Naive thymus-derived CD4-positive, alpha-beta T cell (primary cell): ENCODE measurements at regions not wholly inside any gene's neighbourhood (a gene's known extent, or its start where the extent isn't known, plus 50 kb on each side); places are given as distances from the start of the nearest gene placed in this dataset.

Source experiments
- ATAC-seq: fragments of 150-1000 bp; cut with Tn5 transposase; 2 replicates; pipeline ENCODE4 v1.10.0; 2021; ENCODE audit warnings: mild to moderate bottlenecking, moderate library complexity
- CTCF ChIA-PET: fragments of 350-600 bp; sonication (Branson Sonifier 250); formaldehyde crosslinking; loops from one replicate; lab custom pipeline; 2021; ENCODE audit warnings: antibody characterized with exemption; lab: Charles Lee
- POLR2A ChIA-PET: fragments of 350-600 bp; sonication (Branson Sonifier 250); formaldehyde crosslinking; loops from one replicate; lab custom pipeline; 2021; ENCODE audit warnings: antibody characterized with exemption, inconsistent platforms; lab: Charles Lee
- DNase-seq, 9 donors: peaks; one replicate each; pipeline versions ENCODE4 v3.0.0 to v3.0.0-alpha.2; 2020 to 2022; ENCODE audit warnings: mixed read lengths in 1 of 9
- H3K27ac ChIP-seq: one replicate; pipeline ENCODE4 v1.7.0; 2013; ENCODE audit warnings: mild to moderate bottlenecking, low read depth, low read length, moderate library complexity
- H3K27me3 ChIP-seq, 2 donors: one replicate each; pipeline ENCODE4 v1.7.0; 2013; ENCODE audit warnings: low read length in 2 of 2, mild to moderate bottlenecking in 2 of 2, moderate library complexity in 2 of 2; ENCODE audit not compliant: control insufficient read depth in 2 of 2, insufficient read depth in 2 of 2
- H3K36me3 ChIP-seq, 3 experiments: 1 replicate in 2 of 3; 2 replicates in 1 of 3; pipeline ENCODE4 v1.7.0; 2013; ENCODE audit warnings: low read length in 3 of 3, mild to moderate bottlenecking in 3 of 3, moderate library complexity in 1 of 3; ENCODE audit not compliant: insufficient read depth in 3 of 3, control insufficient read depth in 2 of 3
- H3K4me1 ChIP-seq, 2 donors: one replicate each; pipeline ENCODE4 v1.7.0; 2013; ENCODE audit warnings: low read length in 2 of 2, mild to moderate bottlenecking in 2 of 2, moderate library complexity in 1 of 2; ENCODE audit not compliant: control insufficient read depth in 2 of 2, insufficient read depth in 2 of 2
- H3K4me3 ChIP-seq: 2 replicates; pipeline ENCODE4 v1.7.0; 2013; ENCODE audit warnings: mild to moderate bottlenecking, low read length
- H3K9me3 ChIP-seq, 3 experiments: 1 replicate in 2 of 3; 2 replicates in 1 of 3; pipeline ENCODE4 v1.7.0; 2013; ENCODE audit warnings: low read length in 3 of 3; ENCODE audit not compliant: control insufficient read depth in 2 of 3
- H3K27ac Mint-ChIP-seq, 9 donors: one replicate each; pipeline ENCODE4 v1.8.0; 2020 to 2022; ENCODE audit warnings: mixed read lengths in 9 of 9, mild to moderate bottlenecking in 8 of 9, moderate library complexity in 5 of 9, inconsistent platforms in 2 of 9
- H3K27me3 Mint-ChIP-seq, 5 donors: one replicate each; pipeline ENCODE4 v1.8.0; 2021 to 2022; ENCODE audit warnings: mixed read lengths in 5 of 5, mild to moderate bottlenecking in 1 of 5
- H3K36me3 Mint-ChIP-seq, 5 donors: one replicate each; pipeline ENCODE4 v1.8.0; 2020 to 2022; ENCODE audit warnings: mixed read lengths in 5 of 5, mild to moderate bottlenecking in 3 of 5, inconsistent platforms in 1 of 5
- H3K4me1 Mint-ChIP-seq, 7 donors: one replicate each; pipeline ENCODE4 v1.8.0; 2020 to 2022; ENCODE audit warnings: mixed read lengths in 7 of 7, mild to moderate bottlenecking in 3 of 7, inconsistent platforms in 1 of 7
- H3K4me3 Mint-ChIP-seq, 10 donors: one replicate each; pipeline ENCODE4 v1.8.0; 2020 to 2022; ENCODE audit warnings: mild to moderate bottlenecking in 10 of 10, mixed read lengths in 10 of 10, moderate library complexity in 6 of 10, inconsistent platforms in 2 of 10
- H3K9me3 Mint-ChIP-seq, 11 donors: one replicate each; pipeline ENCODE4 v1.8.0; 2020 to 2022; ENCODE audit warnings: mixed read lengths in 11 of 11, mild to moderate bottlenecking in 4 of 11, inconsistent platforms in 1 of 11, moderate library complexity in 1 of 11
- intact Hi-C, 2 donors: fragments of 100-400 bp; cut with micrococcal nuclease; formaldehyde crosslinking; loops; one replicate each; pipeline ENCODE4 v1.15.1; 2023

DNA sequence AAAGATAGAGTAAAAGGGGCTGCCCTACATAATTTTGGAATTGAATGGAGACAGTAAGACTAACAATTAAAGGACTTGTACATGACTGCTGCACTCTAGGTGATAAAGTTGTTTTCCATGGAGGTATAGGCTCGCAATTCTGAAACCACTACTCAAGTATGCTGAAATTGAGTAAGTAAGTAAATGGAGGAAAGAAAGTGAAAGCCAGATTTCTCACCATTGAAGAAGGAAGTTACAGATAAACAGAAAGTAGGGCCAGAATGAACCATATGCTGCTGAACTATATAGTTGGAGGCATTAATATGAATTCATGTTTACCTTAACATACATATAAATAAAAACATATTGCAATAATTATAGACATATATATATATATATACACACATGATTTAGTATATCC lies 225.7 kb upstream of the ST6GAL2 start:
- Mint-ChIP-seq H3K9me3 (peaks cover 0 to 11% (median 2%) of the 10 kb centered on the region in 11 donors), H3K4me1 (no peaks in the 10 kb centered on the region), H3K36me3 (no peaks in the 10 kb centered on the region), H3K4me3 (no peak overlapping the region), H3K27ac (no peak overlapping the region), H3K27me3 (no peaks in the 10 kb centered on the region)
- CTCF ChIA-PET = no interaction called here
- no peak for ATAC-seq
- Histone ChIP-seq H3K4me3 (no peak overlapping the region), H3K9me3 (peaks cover 0 to 4% (median 0%) of the 10 kb centered on the region in 3 experiments), H3K36me3 (no peaks in the 10 kb centered on the region), H3K4me1 (no peaks in the 10 kb centered on the region), H3K27ac (no peak overlapping the region), H3K27me3 (peaks cover 0 to 4% of the 10 kb centered on the region in 2 donors)
- POLR2A ChIA-PET = no interaction called here
- intact Hi-C loops = no loop called here
- DNase-seq = no peak

DNA sequence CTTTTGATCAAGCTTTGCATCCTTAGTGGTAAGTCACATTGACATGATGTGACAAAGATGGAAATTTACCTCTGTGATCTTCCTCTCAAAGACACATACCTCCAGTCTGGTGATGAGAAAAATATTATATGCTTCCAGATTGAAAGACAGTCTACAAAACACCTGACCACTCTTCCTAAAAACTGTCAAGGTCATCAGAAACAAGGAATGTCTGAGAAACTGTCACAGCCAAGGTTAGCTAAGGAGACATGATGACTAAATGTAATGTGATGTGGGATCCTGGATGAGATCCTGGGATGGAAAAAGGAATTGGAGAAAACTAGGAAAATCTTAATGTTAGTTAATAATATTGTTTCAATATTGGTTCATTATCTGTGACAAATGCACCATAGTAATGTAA lies 226.6 kb upstream of the ST6GAL2 start:
- POLR2A ChIA-PET = no interaction called here
- no peaks in the 10 kb centered on the region for H3K4me1 Mint-ChIP-seq

DNA sequence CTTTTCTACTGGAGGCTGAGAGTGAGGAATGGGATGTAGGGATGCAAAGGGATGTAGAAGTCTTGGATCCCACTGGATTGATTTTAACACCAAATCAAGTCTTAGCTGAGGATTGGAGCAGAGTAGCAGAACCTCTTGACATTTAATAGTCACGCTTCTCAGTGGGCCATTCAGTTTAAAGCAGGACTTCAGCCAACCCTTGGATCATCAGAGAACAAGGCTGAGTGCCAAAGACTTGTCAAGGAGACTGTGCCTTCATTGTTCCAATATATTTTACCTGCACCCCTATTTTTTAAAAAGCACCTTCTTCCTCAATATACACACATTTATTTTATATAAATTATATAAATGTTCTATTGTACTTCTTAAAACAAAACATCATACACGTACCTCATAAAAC lies 242.4 kb upstream of the ST6GAL2 start:
- Mint-ChIP-seq H3K4me1 (no peaks in the 10 kb centered on the region), H3K27ac (no peak overlapping the region), H3K36me3 (no peaks in the 10 kb centered on the region), H3K9me3 (peaks cover 0 to 8% (median 0%) of the 10 kb centered on the region in 11 donors), H3K4me3 (no peak overlapping the region), H3K27me3 (peaks cover 0 to 5% (median 0%) of the 10 kb centered on the region in 5 donors)
- Histone ChIP-seq H3K9me3 (no peaks in the 10 kb centered on the region), H3K4me3 (no peak overlapping the region), H3K36me3 (no peaks in the 10 kb centered on the region), H3K27me3 (no peaks in the 10 kb centered on the region), H3K4me1 (no peaks in the 10 kb centered on the region), H3K27ac (no peak overlapping the region)
- no peak for DNase-seq
- ChIA-PET CTCF (no interaction called here), POLR2A (no interaction called here)
- ATAC-seq = no peak
- intact Hi-C loops = no loop called here

More for the DNA sequence above, 226.6 kb upstream of the ST6GAL2 start:
- Mint-ChIP-seq H3K36me3 (no peaks in the 10 kb centered on the region), H3K9me3 (peaks cover 0 to 11% (median 2%) of the 10 kb centered on the region in 11 donors), H3K4me3 (no peak overlapping the region), H3K27me3 (no peaks in the 10 kb centered on the region), H3K27ac (no peak overlapping the region)
- CTCF ChIA-PET = no interaction called here
- no peak for ATAC-seq
- no peak overlapping the region for H3K4me3 ChIP-seq
- H3K4me1 ChIP-seq = no peaks in the 10 kb centered on the region
- peaks cover 0 to 4% of the 10 kb centered on the region in 2 donors for H3K27me3 ChIP-seq
- intact Hi-C loops = no loop called here
- H3K36me3 ChIP-seq = no peaks in the 10 kb centered on the region
- peaks cover 0 to 4% (median 0%) of the 10 kb centered on the region in 3 experiments for H3K9me3 ChIP-seq
- no peak for DNase-seq
- no peak overlapping the region for H3K27ac ChIP-seq

DNA sequence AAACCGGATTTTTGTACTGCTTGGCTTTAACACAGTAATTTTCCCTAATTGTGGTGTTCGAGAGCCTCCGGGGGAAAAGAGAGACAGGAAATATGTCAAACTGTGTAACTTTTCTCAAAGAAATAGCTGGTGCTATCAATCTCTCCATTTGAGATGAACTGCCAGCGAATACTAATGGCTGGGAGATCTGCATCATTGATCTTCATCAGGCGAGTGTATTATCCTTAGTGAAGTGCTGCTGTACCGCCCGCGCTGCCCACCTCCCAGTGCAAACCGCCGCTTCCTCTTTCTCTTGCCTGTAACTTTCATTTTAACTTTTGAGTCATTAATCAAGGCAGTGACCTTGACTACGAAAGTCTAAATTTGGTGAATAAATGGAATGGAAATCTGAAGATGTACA lies 246.1 kb upstream of the ST6GAL2 start:
- intact Hi-C loops = no loop called here
- peaks cover 0 to 5% (median 0%) of the 10 kb centered on the region in 5 donors for H3K27me3 Mint-ChIP-seq
- peaks cover 0 to 2% (median 0%) of the 10 kb centered on the region in 11 donors for H3K9me3 Mint-ChIP-seq
- DNase-seq = no peak
- no peak overlapping the region for H3K27ac ChIP-seq
- H3K27me3 ChIP-seq = no peaks in the 10 kb centered on the region
- no peaks in the 10 kb centered on the region for H3K4me1 ChIP-seq
- H3K9me3 ChIP-seq = no peaks in the 10 kb centered on the region
- H3K4me3 ChIP-seq = no peak overlapping the region
- no peak overlapping the region for H3K27ac Mint-ChIP-seq
- POLR2A ChIA-PET = no interaction called here
- no peaks in the 10 kb centered on the region for H3K36me3 ChIP-seq
- ATAC-seq = no peak
- H3K4me1 Mint-ChIP-seq = no peaks in the 10 kb centered on the region
- no peaks in the 10 kb centered on the region for H3K36me3 Mint-ChIP-seq
- CTCF ChIA-PET = no interaction called here
- no peak overlapping the region for H3K4me3 Mint-ChIP-seq

DNA sequence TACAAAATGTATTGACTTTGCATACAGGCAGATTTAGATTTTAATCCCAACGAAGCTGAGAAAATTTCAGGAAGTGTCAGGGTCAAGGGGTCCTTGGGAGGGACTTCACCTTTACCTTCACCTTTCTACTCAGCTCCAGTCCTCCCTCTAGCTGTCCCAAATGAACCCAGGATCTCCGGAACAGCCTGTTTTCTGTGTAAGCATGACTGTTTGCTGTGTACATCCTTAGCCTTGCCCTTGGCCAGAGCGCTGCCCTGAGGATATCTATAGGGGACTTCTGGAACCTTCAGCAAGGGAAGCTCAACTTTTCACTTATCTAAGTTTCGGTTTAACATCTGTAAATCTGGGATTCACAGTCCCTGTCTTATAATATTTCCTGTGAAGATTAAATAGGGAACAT lies 246.8 kb upstream of the ST6GAL2 start:
- peaks cover 0 to under 1% (median 0%) of the 10 kb centered on the region in 5 donors for H3K27me3 Mint-ChIP-seq

DNA sequence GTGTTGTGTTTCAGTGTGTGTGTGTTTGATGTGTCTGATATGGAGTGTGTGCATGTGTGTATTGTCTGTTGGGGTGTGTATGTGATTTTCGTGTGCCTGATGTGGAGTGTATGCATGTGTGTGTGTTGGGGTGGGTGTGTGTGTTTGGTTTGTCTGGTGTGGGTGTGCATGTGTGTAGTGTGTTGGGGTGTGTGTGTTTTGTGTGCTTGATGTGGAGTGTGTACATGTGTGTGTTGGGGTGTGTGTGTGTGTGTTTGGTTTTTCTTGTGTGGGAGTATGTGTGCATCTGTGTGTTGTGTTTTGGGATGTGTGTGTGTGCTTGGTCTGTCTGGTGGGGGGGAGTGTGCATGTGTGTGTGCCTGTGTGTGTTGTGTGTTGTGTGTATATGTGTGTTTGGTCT lies 247.4 kb upstream of the ST6GAL2 start:
- CTCF ChIA-PET = no interaction called here
- Mint-ChIP-seq H3K4me3 (no peak overlapping the region), H3K36me3 (no peaks in the 10 kb centered on the region), H3K9me3 (peaks cover 0 to 3% (median 0%) of the 10 kb centered on the region in 11 donors), H3K27ac (no peak overlapping the region), H3K4me1 (no peaks in the 10 kb centered on the region), H3K27me3 (no peaks in the 10 kb centered on the region)
- Histone ChIP-seq H3K9me3 (no peaks in the 10 kb centered on the region), H3K27me3 (no peaks in the 10 kb centered on the region), H3K36me3 (no peaks in the 10 kb centered on the region), H3K27ac (no peak overlapping the region), H3K4me3 (no peak overlapping the region), H3K4me1 (no peaks in the 10 kb centered on the region)
- POLR2A ChIA-PET = no interaction called here
- no peak for DNase-seq
- ATAC-seq = no peak
- intact Hi-C loops = no loop called here

More for the DNA sequence above, 246.8 kb upstream of the ST6GAL2 start:
- DNase-seq = no peak
- H3K4me1 ChIP-seq = no peaks in the 10 kb centered on the region
- no peak overlapping the region for H3K27ac Mint-ChIP-seq
- ATAC-seq = no peak
- no peak overlapping the region for H3K4me3 ChIP-seq
- H3K9me3 ChIP-seq = no peaks in the 10 kb centered on the region
- H3K4me1 Mint-ChIP-seq = no peaks in the 10 kb centered on the region
- no peaks in the 10 kb centered on the region for H3K36me3 ChIP-seq
- H3K9me3 Mint-ChIP-seq = peaks cover 0 to 2% (median 0%) of the 10 kb centered on the region in 11 donors
- CTCF ChIA-PET = no interaction called here
- H3K27me3 ChIP-seq = no peaks in the 10 kb centered on the region
- no peak overlapping the region for H3K4me3 Mint-ChIP-seq
- no peaks in the 10 kb centered on the region for H3K36me3 Mint-ChIP-seq
- H3K27ac ChIP-seq = no peak overlapping the region
- POLR2A ChIA-PET = no interaction called here
- intact Hi-C loops = no loop called here

DNA sequence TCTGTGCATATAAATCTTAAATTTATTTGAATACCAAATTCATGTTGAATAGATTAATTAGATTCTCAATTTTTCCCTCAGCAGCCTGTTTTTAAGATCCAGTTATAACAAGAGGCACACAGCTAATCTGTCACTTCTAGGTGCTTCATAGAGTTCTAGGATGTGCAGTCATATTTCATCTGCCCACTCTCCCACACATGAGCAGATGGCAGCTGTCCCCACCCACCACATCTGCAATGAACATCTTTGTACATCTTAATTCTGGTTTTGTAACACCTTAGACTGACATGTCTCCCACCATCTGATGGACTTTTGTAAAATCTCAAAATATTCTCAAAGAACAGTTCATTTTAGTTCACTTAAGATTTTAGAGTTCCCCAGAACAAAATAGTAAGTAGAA lies 250.8 kb upstream of the ST6GAL2 start:
- no peak overlapping the region for H3K4me3 ChIP-seq
- no peaks in the 10 kb centered on the region for H3K27me3 Mint-ChIP-seq
- no peak overlapping the region for H3K4me3 Mint-ChIP-seq
- no peaks in the 10 kb centered on the region for H3K27me3 ChIP-seq
- intact Hi-C loops = no loop called here
- no peak for DNase-seq
- no peaks in the 10 kb centered on the region for H3K9me3 ChIP-seq
- ChIA-PET CTCF (no interaction called here), POLR2A (no interaction called here)
- no peak for ATAC-seq
- peaks cover 0 to 4% (median 2%) of the 10 kb centered on the region in 11 donors for H3K9me3 Mint-ChIP-seq
- H3K36me3 Mint-ChIP-seq = no peaks in the 10 kb centered on the region
- H3K27ac Mint-ChIP-seq = no peak overlapping the region
- no peaks in the 10 kb centered on the region for H3K36me3 ChIP-seq
- no peaks in the 10 kb centered on the region for H3K4me1 Mint-ChIP-seq
- no peak overlapping the region for H3K27ac ChIP-seq
- no peaks in the 10 kb centered on the region for H3K4me1 ChIP-seq
